SIG-M5 treated with dmso at 0.1 percent for 504 hours (cell line): ENCODE measurements at regions not wholly inside any gene's neighbourhood (a gene's known extent, or its start where the extent isn't known, plus 50 kb on each side); places are given as distances from the start of the nearest gene placed in this dataset.
"Not testable (repeated sequence)": the region's sequence is repeated elsewhere in the genome, so short reads cannot be mapped to it uniquely, and the experiment has no call there.

Experiments used
- DNase-seq: peaks from one replicate; lab custom pipeline; 2025; ENCODE audit not compliant: unreplicated experiment; lab: John Stamatoyannopoulos, UW

GRCh38 chr6:97885325-97885724, 602.3 kb upstream of the MMS22L start:
- no peak for DNase-seq

- DNase-seq, result no peak
These were observed 602.8 kb upstream of the MMS22L start for GRCh38 chr6:97885828-97886227.

- no peak for DNase-seq
These were observed 618.5 kb upstream of the MMS22L start for GRCh38 chr6:97901531-97901930.

- no peak for DNase-seq
These were observed 626.4 kb upstream of the MMS22L start for GRCh38 chr6:97909380-97909779.

- no peak for DNase-seq
These were observed 630.7 kb upstream of the MMS22L start for GRCh38 chr6:97913721-97914120.

GRCh38 chr6:97914912-97915311, 631.9 kb upstream of the MMS22L start:
- no peak for DNase-seq

GRCh38 chr6:97915537-97915936, 632.5 kb upstream of the MMS22L start:
- DNase-seq, result no peak

GRCh38 chr6:97917369-97917768, 634.4 kb upstream of the MMS22L start:
- no peak for DNase-seq

- no peak for DNase-seq
These were observed 636.0 kb upstream of the MMS22L start for GRCh38 chr6:97919046-97919445.

- no peak for DNase-seq
These were observed 636.6 kb upstream of the MMS22L start for GRCh38 chr6:97919631-97920030.

- DNase-seq, result no peak
These were observed 640.2 kb upstream of the MMS22L start for GRCh38 chr6:97923249-97923648.

GRCh38 chr6:97925504-97925903, 642.5 kb upstream of the MMS22L start:
- no peak for DNase-seq

GRCh38 chr6:97939440-97940168, 656.6 kb upstream of the MMS22L start:
- no peak for DNase-seq

- peak; percentile 31 for DNase-seq
These were observed 664.8 kb upstream of the MMS22L start for GRCh38 chr6:97947841-97948240.

- DNase-seq, result no peak
These were observed 675.1 kb upstream of the MMS22L start for GRCh38 chr6:97958134-97958533.

- no peak for DNase-seq
These were observed 680.2 kb upstream of the MMS22L start for GRCh38 chr6:97963193-97963592.

- no peak for DNase-seq
These were observed 686.0 kb upstream of the MMS22L start for GRCh38 chr6:97969065-97969464.

- no peak for DNase-seq
These were observed 694.1 kb upstream of the MMS22L start for GRCh38 chr6:97977084-97977483.

- DNase-seq, result no peak
These were observed 695.8 kb upstream of the MMS22L start for GRCh38 chr6:97978855-97979271.

GRCh38 chr6:97979285-97979684, 696.3 kb upstream of the MMS22L start:
- not testable (repeated sequence) for DNase-seq

GRCh38 chr6:97989451-97989850, 706.4 kb upstream of the MMS22L start:
- DNase-seq, result no peak

- DNase-seq, result no peak
These were observed 712.1 kb upstream of the MMS22L start for GRCh38 chr6:97995158-97995557.

GRCh38 chr6:98002678-98003077, 719.7 kb upstream of the MMS22L start:
- DNase-seq, result no peak
